H1 (cell line): ENCODE measurements at regions not wholly inside any gene's neighbourhood (a gene's known extent, or its start where the extent isn't known, plus 50 kb on each side); places are given as distances from the start of the nearest gene placed in this dataset.

Source experiments
- CHD7 ChIP-seq: fragments of 300-600 bp; sonication (generic); IDR thresholded peaks from 2 replicates; pipeline ENCODE4 v1.7.1; 2012; ENCODE audit warnings: low read length, moderate library complexity, mild to moderate bottlenecking, inconsistent platforms; ENCODE audit not compliant: insufficient replicate concordance
- CTBP2 ChIP-seq: IDR thresholded peaks from 2 replicates; pipeline ENCODE4 v1.7.0; 2011; ENCODE audit warnings: borderline replicate concordance, mild to moderate bottlenecking, moderate library complexity, mixed read lengths, low read length; ENCODE audit not compliant: insufficient read depth, insufficient read length
- MAFK ChIP-seq: IDR thresholded peaks from 2 replicates; pipeline ENCODE4 v1.6.1; 2012; ENCODE audit warnings: low read depth, mild to moderate bottlenecking, improper control_type of control experiment, low read length
- TBP ChIP-seq: IDR thresholded peaks from 2 replicates; pipeline ENCODE4 v1.6.1; 2011; ENCODE audit warnings: low read depth, low read length, improper control_type of control experiment
- YY1 ChIP-seq: IDR thresholded peaks from 2 replicates; pipeline ENCODE4 v1.6.1; 2011; ENCODE audit warnings: low read depth, mild to moderate bottlenecking, low read length

DNA sequence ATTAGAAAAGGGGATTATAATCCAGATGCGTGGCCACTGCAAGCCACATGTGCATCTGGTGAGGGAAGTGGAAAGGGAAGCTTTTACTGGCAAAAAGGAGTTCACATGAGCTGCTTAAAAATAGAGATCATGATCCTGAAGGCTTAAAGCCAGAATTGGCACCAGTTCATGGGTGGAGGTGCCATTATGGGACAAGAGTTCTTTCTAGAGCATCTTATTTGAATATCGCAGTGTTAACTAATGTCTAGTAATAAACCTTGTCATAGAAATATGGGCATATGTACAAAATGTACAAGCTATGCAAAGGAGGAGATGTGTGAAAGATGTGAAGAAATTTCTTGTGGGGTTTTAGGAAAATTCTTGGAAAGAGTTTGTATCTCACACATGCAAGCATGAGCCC is 178.4 kb upstream of the CBLB start (continued):
- TF ChIP-seq CHD7, result no peak
- no peak for TF ChIP-seq TBP
- TF ChIP-seq MAFK, result no peak
- no peak for TF ChIP-seq YY1
- TF ChIP-seq CTBP2, result no peak
